ENCODE measurements at regions not wholly inside any gene's neighbourhood (a gene's known extent, or its start where the extent isn't known, plus 50 kb on each side); places are given as distances from the start of the nearest gene placed in this dataset.

DNA sequence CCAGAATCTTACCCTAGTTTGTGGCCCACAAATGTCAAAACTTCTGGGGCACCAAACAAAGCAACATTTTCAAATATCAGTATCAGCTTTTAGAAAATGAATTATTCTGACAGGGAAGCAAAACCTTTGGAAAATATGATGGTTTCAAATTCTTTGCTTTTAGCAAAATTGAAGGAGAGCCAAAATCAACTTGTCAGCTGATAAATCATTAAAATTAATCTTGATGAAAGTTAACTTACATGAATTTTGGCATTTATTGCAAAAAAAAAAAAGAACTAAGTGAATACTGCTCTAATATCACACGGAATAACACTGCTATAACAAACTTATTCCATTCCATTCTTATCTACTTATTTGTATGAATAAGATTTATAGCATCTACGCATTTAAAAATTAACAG lies 158.1 kb upstream of the TARS1 start:
- no peak for TF ChIP-seq EZH2 (IDR thresholded peaks at IDR 0.05; ENCODE audit: insufficient read depth, poor library complexity, severe bottlenecking)
- no peak for TF ChIP-seq EZH2phosphoT487 (IDR thresholded peaks at IDR 0.05; ENCODE audit: insufficient read depth, low read depth)
